ENCODE measurements at regions not wholly inside any gene's neighbourhood (a gene's known extent, or its start where the extent isn't known, plus 50 kb on each side); places are given as distances from the start of the nearest gene placed in this dataset.

GRCh38 chr4:110364911-110365520 lies 110.9 kb upstream of the ENPEP start:
- TF ChIP-seq REST (IDR thresholded peaks at IDR 0.05; ENCODE audit: insufficient read depth in 1 of 2, low read depth in 2 of 2, low read length in 2 of 2) (no peak), TAF1 (IDR thresholded peaks at IDR 0.05; ENCODE audit: borderline replicate concordance, insufficient read depth, low read length) (no peak), SIN3A (IDR thresholded peaks at IDR 0.05; ENCODE audit: borderline replicate concordance, insufficient read depth, low read length) (no peak), FOXP2 (optimal IDR thresholded peaks at IDR 0.05; ENCODE audit: borderline replicate concordance, extremely low read depth, extremely low read length, insufficient read depth) (no peak), POLR2AphosphoS5 (IDR thresholded peaks at IDR 0.05; ENCODE audit: low read depth, low read length) (no peak)

DNA sequence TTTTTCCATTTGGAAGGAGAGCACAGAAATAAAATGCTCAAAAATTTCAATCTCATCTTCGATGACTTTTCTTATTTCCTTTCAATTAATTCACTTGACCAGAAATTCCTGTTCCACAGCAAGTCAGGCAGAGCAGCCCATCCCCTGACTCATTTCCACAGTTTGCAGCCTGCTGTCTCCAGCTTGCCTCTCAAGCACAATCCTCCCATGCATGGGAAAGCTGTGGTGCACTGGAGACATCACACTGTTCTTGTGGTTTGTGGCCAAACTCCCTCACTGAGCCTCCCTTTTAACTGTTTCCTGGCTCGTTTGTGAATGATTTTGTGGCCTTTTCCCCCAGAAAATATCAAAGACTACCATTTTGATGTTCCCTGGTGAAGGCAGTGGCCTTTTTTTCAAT lies 114.0 kb upstream of the ENPEP start:
- TF ChIP-seq POLR2AphosphoS5 (IDR thresholded peaks at IDR 0.05; ENCODE audit: low read depth, low read length) = no peak
- 0 out of 4 replicates have a peak, but pooled peaks of 1 of the 2 experiments have one; percentile 27 for TF ChIP-seq REST (IDR thresholded peaks at IDR 0.05; ENCODE audit: insufficient read depth in 1 of 2, low read depth in 2 of 2, low read length in 2 of 2)
- TF ChIP-seq FOXP2 (optimal IDR thresholded peaks at IDR 0.05; ENCODE audit: borderline replicate concordance, extremely low read depth, extremely low read length, insufficient read depth) = peak; percentile 32

GRCh38 chr4:110359076-110359475 lies 116.9 kb upstream of the ENPEP start:
- TF ChIP-seq FOXP2 (optimal IDR thresholded peaks at IDR 0.05; ENCODE audit: borderline replicate concordance, extremely low read depth, extremely low read length, insufficient read depth) = no peak
- no peak for TF ChIP-seq REST (IDR thresholded peaks at IDR 0.05; ENCODE audit: insufficient read depth in 1 of 2, low read depth in 2 of 2, low read length in 2 of 2)
- TF ChIP-seq SIN3A (IDR thresholded peaks at IDR 0.05; ENCODE audit: borderline replicate concordance, insufficient read depth, low read length) = no peak
- TF ChIP-seq TAF1 (IDR thresholded peaks at IDR 0.05; ENCODE audit: borderline replicate concordance, insufficient read depth, low read length) = no peak
- TF ChIP-seq POLR2AphosphoS5 (IDR thresholded peaks at IDR 0.05; ENCODE audit: low read depth, low read length) = no peak

DNA sequence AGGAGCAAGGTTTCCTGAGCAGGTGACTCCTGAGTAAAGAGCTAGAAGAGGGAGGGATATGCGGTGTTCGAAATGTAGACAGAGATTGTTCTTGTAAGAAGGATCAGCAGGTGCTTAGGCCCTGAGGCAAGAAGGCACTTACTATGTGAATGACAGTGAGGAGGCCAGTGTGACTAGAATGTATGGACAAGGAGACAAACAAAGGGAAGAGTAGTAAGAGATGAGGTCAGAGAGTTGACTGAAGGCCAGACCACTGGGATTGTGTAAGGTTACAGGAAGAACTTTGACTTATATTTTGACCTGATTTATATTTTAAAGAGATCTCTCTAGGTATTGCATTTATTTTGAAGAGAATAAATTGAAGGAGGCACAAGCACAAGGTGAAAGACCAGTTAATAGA lies 118.4 kb upstream of the ENPEP start:
- no peak for TF ChIP-seq POLR2AphosphoS5 (IDR thresholded peaks at IDR 0.05; ENCODE audit: low read depth, low read length)

GRCh38 chr4:110354460-110354859 lies 121.5 kb upstream of the ENPEP start:
- no peak for TF ChIP-seq FOXP2 (optimal IDR thresholded peaks at IDR 0.05; ENCODE audit: borderline replicate concordance, extremely low read depth, extremely low read length, insufficient read depth)
- no peak for TF ChIP-seq POLR2AphosphoS5 (IDR thresholded peaks at IDR 0.05; ENCODE audit: low read depth, low read length)
- no peak for TF ChIP-seq SIN3A (IDR thresholded peaks at IDR 0.05; ENCODE audit: borderline replicate concordance, insufficient read depth, low read length)
- no peak for TF ChIP-seq REST (IDR thresholded peaks at IDR 0.05; ENCODE audit: insufficient read depth in 1 of 2, low read depth in 2 of 2, low read length in 2 of 2)
- TF ChIP-seq TAF1 (IDR thresholded peaks at IDR 0.05; ENCODE audit: borderline replicate concordance, insufficient read depth, low read length) = no peak

All from PFSK-1 (cell line).